ENCODE measurements at regions not wholly inside any gene's neighbourhood (a gene's known extent, or its start where the extent isn't known, plus 50 kb on each side); places are given as distances from the start of the nearest gene placed in this dataset.

- no peak overlapping the region for H3K4me3 ChIP-seq (ENCODE audit: low read depth in 2 of 2, low read length in 2 of 2)
- ChIA-PET POLR2A (no interaction called here), CTCF (no interaction called here)
- no TSS peak for BruUV-seq (replicated peaks)
- peaks cover 3% of the 10 kb centered on the region; the same call in 1 of the 2 replicates for H3K27me3 ChIP-seq (ENCODE audit: control insufficient read depth, insufficient read depth, low read length)
- no peaks in the 10 kb centered on the region for H3K36me3 ChIP-seq (ENCODE audit: control insufficient read depth, insufficient read depth, low read length)
- H3K9me3 ChIP-seq (ENCODE audit: control insufficient read depth, insufficient read depth, low read depth, low read length), result no peaks in the 10 kb centered on the region
- intact Hi-C loops (cut with micrococcal nuclease; ENCODE audit: unreplicated experiment) (no loop called here), in situ Hi-C loops (cut with HindIII; ENCODE audit: low pct_unique_long_range_greater_than_20kb, low sequenced_read_pairs) (no loop called here)
- H3K27ac ChIP-seq (ENCODE audit: low read length), result no peak overlapping the region
- ATAC-seq (no peak), DNase-seq (ENCODE audit: low read depth, low spot score) (no peak)
- TF ChIP-seq SIN3A (IDR thresholded peaks at IDR 0.05; ENCODE audit: borderline replicate concordance, insufficient read depth, low read depth, low read length), result no peak
- no peaks in the 10 kb centered on the region for H3K4me1 ChIP-seq (ENCODE audit: control insufficient read depth, insufficient read depth, low read length)
Measured at GRCh38 chr6:44594481-44594880, 207.0 kb downstream of the CDC5L start.

- H3K27ac ChIP-seq (ENCODE audit: low read length), result no peak overlapping the region
- peaks cover 3% of the 10 kb centered on the region; the same call in 1 of the 2 replicates for H3K27me3 ChIP-seq (ENCODE audit: control insufficient read depth, insufficient read depth, low read length)
- intact Hi-C loops (cut with micrococcal nuclease; ENCODE audit: unreplicated experiment), result no loop called here
- no peaks in the 10 kb centered on the region for H3K9me3 ChIP-seq (ENCODE audit: control insufficient read depth, insufficient read depth, low read depth, low read length)
- no peaks in the 10 kb centered on the region for H3K4me1 ChIP-seq (ENCODE audit: control insufficient read depth, insufficient read depth, low read length)
- ChIA-PET CTCF (no interaction called here), POLR2A (no interaction called here)
- in situ Hi-C loops (cut with HindIII; ENCODE audit: low pct_unique_long_range_greater_than_20kb, low sequenced_read_pairs), result no loop called here
- H3K4me3 ChIP-seq (ENCODE audit: low read depth in 2 of 2, low read length in 2 of 2), result no peak overlapping the region
- no peak for TF ChIP-seq TCF7L2 (IDR thresholded peaks at IDR 0.05; ENCODE audit: low read depth, low read length)
- no peak for TF ChIP-seq SIN3A (IDR thresholded peaks at IDR 0.05; ENCODE audit: borderline replicate concordance, insufficient read depth, low read depth, low read length)
- TF ChIP-seq REST (IDR thresholded peaks at IDR 0.05; ENCODE audit: insufficient read depth in 1 of 2, low read depth in 2 of 2, low read length in 1 of 2), result no peak
- TF ChIP-seq CTCF (IDR thresholded peaks at IDR 0.05), result no peak
- TF ChIP-seq POLR2AphosphoS5 (IDR thresholded peaks at IDR 0.05; ENCODE audit: low read depth, low read length), result no peak
- no peaks in the 10 kb centered on the region for H3K36me3 ChIP-seq (ENCODE audit: control insufficient read depth, insufficient read depth, low read length)
- no TSS peak for BruUV-seq (replicated peaks)
- ATAC-seq (no peak), DNase-seq (ENCODE audit: low read depth, low spot score) (no peak)
Measured at GRCh38 chr6:44598679-44599078, 211.2 kb downstream of the CDC5L start.

- H3K4me3 ChIP-seq (ENCODE audit: low read depth in 2 of 2, low read length in 2 of 2), result no peak overlapping the region
- no peak for DNase-seq (ENCODE audit: low read depth, low spot score)
- intact Hi-C loops (cut with micrococcal nuclease; ENCODE audit: unreplicated experiment) (no loop called here), in situ Hi-C loops (cut with HindIII; ENCODE audit: low pct_unique_long_range_greater_than_20kb, low sequenced_read_pairs) (no loop called here)
- H3K27ac ChIP-seq (ENCODE audit: low read length), result no peak overlapping the region
- H3K36me3 ChIP-seq (ENCODE audit: control insufficient read depth, insufficient read depth, low read length), result no peaks in the 10 kb centered on the region
- ChIA-PET CTCF (no interaction called here), POLR2A (no interaction called here)
- TF ChIP-seq SIN3A (IDR thresholded peaks at IDR 0.05; ENCODE audit: borderline replicate concordance, insufficient read depth, low read depth, low read length), result no peak
- no peak for TF ChIP-seq CTCF (IDR thresholded peaks at IDR 0.05)
- no peak for TF ChIP-seq POLR2AphosphoS5 (IDR thresholded peaks at IDR 0.05; ENCODE audit: low read depth, low read length)
- no peak for TF ChIP-seq REST (IDR thresholded peaks at IDR 0.05; ENCODE audit: insufficient read depth in 1 of 2, low read depth in 2 of 2, low read length in 1 of 2)
- no peak for TF ChIP-seq TCF7L2 (IDR thresholded peaks at IDR 0.05; ENCODE audit: low read depth, low read length)
- no TSS peak for BruUV-seq (replicated peaks)
- peaks cover 3% of the 10 kb centered on the region; the same call in 1 of the 2 replicates for H3K27me3 ChIP-seq (ENCODE audit: control insufficient read depth, insufficient read depth, low read length)
- no peak for ATAC-seq
- H3K4me1 ChIP-seq (ENCODE audit: control insufficient read depth, insufficient read depth, low read length), result no peaks in the 10 kb centered on the region
- H3K9me3 ChIP-seq (ENCODE audit: control insufficient read depth, insufficient read depth, low read depth, low read length), result no peaks in the 10 kb centered on the region
Measured at GRCh38 chr6:44599672-44600071, 212.2 kb downstream of the CDC5L start.
